ENCODE measurements at regions not wholly inside any gene's neighbourhood (a gene's known extent, or its start where the extent isn't known, plus 50 kb on each side); places are given as distances from the start of the nearest gene placed in this dataset.
"Not testable (repeated sequence)": the region's sequence is repeated elsewhere in the genome, so short reads cannot be mapped to it uniquely, and the experiment has no call there.

DNA sequence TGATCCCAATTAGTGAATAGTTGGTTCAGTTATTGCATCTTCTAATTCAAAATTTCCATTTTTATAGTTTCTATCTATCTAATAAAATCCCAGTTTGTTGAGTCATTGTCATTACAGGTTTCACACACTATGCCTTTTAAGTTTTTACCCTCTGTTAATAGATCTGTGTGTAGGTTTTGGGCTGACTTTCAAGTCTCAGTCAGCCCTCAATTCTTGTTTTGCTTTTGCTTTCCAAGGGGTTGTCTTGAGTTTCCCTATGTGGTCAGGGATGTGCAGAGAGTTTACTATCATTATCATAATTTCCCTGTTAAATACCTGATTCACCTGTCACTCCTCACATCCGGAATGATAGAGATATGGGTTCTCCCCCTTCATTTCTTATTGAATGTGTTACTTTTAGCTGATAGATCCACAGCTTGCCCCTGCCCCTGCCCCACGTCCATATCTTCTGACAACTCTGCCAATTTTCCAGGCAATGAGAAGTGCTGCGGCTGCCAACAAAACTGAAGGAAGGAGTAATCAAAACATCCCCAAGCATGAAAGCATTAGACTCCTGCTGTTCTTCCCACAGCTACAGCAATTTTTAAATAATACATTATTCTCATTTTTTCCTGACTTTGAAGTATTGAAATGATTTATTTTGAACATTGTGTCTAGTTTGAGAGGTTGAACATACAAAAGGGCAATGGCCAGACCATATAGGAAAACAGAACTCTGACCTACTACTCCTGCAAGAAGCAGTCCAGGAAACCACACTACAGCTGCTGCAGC is 1064.8 kb downstream of the SUCLG1 start:
- no peak for DNase-seq (ENCODE audit: low read depth in 1 of 2, low spot score in 2 of 2)
- H3K4me3 ChIP-seq = no peak overlapping the region
- H3K36me3 ChIP-seq = no peaks in the 10 kb centered on the region
- H3K27me3 ChIP-seq (replicated peaks) = no peaks in the 10 kb centered on the region
- no peak overlapping the region for H3K27ac ChIP-seq
- H3K9me3 ChIP-seq (replicated peaks) = no peaks in the 10 kb centered on the region
- no peaks in the 10 kb centered on the region for H3K4me1 ChIP-seq (replicated peaks)

DNA sequence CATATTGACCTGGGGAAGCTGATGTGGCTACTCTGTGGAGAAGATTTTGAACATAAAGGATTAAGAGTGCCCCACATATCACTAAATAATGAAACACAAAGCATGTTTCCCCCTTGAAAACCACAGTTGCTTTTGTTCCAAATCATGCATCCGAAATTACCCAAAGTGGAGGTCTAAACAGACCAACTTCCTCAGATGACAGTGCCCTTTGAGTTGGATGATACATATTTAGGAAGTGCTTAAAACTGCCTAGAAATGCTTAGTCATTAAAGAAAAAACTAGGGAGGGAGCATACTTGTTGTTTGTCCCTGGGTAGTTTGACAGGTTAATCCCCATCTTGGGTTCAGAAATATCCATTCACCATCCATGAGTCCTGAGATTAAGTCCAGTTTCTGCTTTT is 1070.3 kb downstream of the SUCLG1 start:
- no peak for DNase-seq (ENCODE audit: low read depth in 1 of 2, low spot score in 2 of 2)
- no peaks in the 10 kb centered on the region for H3K9me3 ChIP-seq (replicated peaks)
- no peaks in the 10 kb centered on the region for H3K27me3 ChIP-seq (replicated peaks)
- H3K4me3 ChIP-seq = no peak overlapping the region
- no peaks in the 10 kb centered on the region for H3K4me1 ChIP-seq (replicated peaks)
- H3K36me3 ChIP-seq = no peaks in the 10 kb centered on the region
- no peak overlapping the region for H3K27ac ChIP-seq

DNA sequence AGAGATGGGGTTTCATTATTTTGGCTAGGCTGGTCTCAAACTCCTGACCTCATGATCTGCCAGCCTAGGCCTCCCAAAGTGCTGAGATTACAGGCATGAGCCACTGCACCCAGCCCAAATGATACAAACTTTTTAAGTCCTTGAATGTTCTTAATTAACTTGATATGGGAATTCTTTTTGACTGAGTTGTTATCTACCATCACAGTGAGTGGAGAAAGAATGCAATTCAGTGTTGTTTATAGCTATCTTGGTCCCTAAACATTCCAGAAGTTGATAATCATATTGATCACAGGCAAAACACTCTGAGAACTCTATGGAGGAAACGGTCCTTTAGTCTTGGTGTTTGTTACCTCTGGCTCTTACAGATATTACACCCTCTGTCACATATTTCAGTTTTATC is 1072.5 kb downstream of the SUCLG1 start:
- Histone ChIP-seq H3K9me3 (replicated peaks) (no peaks in the 10 kb centered on the region), H3K27me3 (replicated peaks) (no peaks in the 10 kb centered on the region), H3K36me3 (no peaks in the 10 kb centered on the region), H3K27ac (no peak overlapping the region), H3K4me3 (no peak overlapping the region), H3K4me1 (replicated peaks) (no peaks in the 10 kb centered on the region)
- no peak for DNase-seq (ENCODE audit: low read depth in 1 of 2, low spot score in 2 of 2)

DNA sequence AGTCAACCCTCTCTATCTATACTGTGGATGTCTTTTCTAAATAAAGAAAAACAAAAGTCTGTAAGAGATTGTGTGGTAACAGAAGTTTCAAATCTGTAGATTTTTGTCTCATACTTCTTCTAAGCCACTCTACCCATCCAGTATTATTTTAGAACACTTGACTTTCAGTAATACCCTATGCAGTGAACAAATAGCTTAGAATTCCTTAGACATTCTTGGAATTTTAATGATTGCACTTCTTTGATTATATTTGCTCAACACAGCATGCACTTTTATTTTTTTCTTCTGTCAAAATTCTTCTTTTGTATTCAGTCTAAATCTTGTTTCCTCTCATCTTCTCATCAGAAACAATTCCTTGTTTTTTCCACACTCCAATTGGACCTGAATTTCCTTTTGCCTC is 1080.2 kb downstream of the SUCLG1 start:
- no peak for DNase-seq (ENCODE audit: low read depth in 1 of 2, low spot score in 2 of 2)
- H3K27ac ChIP-seq = no peak overlapping the region
- no peak overlapping the region for H3K4me3 ChIP-seq
- H3K9me3 ChIP-seq (replicated peaks) = no peaks in the 10 kb centered on the region
- H3K36me3 ChIP-seq = no peaks in the 10 kb centered on the region
- no peaks in the 10 kb centered on the region for H3K27me3 ChIP-seq (replicated peaks)
- H3K4me1 ChIP-seq (replicated peaks) = no peaks in the 10 kb centered on the region

DNA sequence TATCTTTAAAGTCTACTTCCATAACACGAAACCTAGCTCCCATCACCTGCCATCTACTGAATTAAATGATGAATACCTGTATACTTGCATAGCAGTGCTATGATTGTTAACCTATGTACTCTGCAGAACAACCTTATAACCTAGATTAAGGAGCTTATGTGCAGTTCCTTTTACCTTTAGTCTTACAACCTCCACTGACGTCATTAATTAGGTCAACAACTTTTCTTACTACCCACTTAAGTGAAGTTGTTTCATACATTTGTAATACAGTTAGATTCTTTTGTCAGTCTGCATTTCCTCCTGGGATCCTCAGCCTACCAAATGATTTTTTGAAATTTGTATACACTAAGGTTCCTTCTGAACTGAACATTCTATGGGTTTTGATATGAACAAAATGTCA is 1082.3 kb downstream of the SUCLG1 start:
- H3K4me1 ChIP-seq (replicated peaks) = no peaks in the 10 kb centered on the region
- H3K36me3 ChIP-seq = no peaks in the 10 kb centered on the region
- no peak overlapping the region for H3K27ac ChIP-seq
- no peak overlapping the region for H3K4me3 ChIP-seq
- H3K27me3 ChIP-seq (replicated peaks) = no peaks in the 10 kb centered on the region
- no peaks in the 10 kb centered on the region for H3K9me3 ChIP-seq (replicated peaks)
- no peak for DNase-seq (ENCODE audit: low read depth in 1 of 2, low spot score in 2 of 2)

DNA sequence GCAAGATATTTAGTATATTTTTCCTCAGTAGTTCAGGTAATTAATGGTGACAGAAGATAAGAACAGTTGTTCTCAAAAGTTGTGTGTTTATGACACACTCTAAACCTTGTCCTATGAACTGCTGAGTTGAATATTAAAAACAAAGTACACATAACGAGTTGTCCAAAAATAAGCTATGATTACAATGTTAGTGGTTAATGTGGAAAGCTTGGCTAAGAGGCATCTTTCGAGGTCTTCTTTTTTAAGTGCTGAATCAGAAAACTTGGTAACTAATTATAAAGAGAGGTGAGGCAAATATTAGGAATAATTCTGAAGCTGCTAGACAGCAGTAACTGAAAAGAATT is 1088.7 kb downstream of the SUCLG1 start:
- Histone ChIP-seq H3K27ac (no peak overlapping the region), H3K9me3 (replicated peaks) (no peaks in the 10 kb centered on the region), H3K27me3 (replicated peaks) (no peaks in the 10 kb centered on the region), H3K4me1 (replicated peaks) (no peaks in the 10 kb centered on the region), H3K36me3 (no peaks in the 10 kb centered on the region), H3K4me3 (no peak overlapping the region)
- no peak for DNase-seq (ENCODE audit: low read depth in 1 of 2, low spot score in 2 of 2)

DNA sequence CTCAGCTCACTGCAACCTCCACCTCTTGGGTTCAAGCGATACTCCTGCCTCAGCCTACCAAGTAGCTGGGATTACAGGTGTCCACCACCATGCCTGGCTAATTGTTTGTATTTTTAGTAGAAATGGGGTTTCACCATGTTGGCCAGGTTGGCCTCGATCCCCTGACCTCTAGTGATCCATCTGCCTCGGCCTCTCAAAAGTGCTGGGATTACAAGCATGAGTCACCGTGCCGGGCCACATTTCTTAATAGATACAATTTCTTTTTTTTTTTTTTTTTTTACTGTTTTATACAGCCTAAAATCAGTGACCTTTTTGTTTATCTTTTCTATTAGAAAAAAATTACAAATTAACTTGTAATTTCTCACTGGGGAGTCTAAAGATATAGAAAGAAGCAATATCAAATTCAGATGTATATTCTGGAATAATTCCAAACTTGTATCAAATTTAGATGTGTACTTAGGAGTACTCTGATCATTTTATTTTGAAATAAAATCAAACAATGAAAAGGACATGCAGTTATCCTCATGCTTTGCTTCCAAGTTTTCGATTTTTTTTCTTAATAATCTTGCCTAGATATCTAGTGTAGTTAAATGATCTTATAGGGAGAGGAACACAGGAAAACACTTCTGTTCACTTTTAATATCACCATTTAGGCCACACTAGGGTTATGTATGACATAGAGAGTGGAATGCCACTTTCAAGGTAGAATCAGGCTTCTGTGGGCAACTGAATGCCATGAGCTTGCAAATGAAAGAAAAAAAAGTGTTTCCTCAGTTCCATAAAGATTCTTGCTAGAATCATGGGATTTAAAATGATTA is 1089.3 kb downstream of the SUCLG1 start:
- Histone ChIP-seq H3K27me3 (replicated peaks) (no peaks in the 10 kb centered on the region), H3K9me3 (replicated peaks) (no peaks in the 10 kb centered on the region), H3K27ac (no peak overlapping the region), H3K36me3 (no peaks in the 10 kb centered on the region), H3K4me3 (no peak overlapping the region), H3K4me1 (replicated peaks) (no peaks in the 10 kb centered on the region)
- no peak for DNase-seq (ENCODE audit: low read depth in 1 of 2, low spot score in 2 of 2)

DNA sequence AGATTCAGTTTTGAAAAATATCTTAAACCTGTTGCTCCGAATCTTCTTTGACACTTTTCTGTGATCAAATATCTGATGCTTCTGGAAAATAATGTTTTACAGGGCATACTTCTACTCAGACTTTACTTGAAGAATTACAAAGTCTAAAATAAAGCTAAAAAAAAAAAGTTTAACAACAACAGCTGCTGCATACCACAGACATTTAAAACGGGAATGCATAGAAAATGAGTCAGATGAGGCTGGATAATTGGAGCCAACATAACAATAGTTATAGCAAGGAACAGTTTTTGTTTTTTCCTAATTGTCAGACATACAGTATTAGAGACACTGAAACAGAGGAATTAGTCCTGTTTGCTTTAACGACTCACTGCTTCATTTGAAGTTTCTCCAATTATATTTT is 1090.2 kb downstream of the SUCLG1 start:
- H3K36me3 ChIP-seq = no peaks in the 10 kb centered on the region
- H3K9me3 ChIP-seq (replicated peaks) = no peaks in the 10 kb centered on the region
- H3K4me1 ChIP-seq (replicated peaks) = no peaks in the 10 kb centered on the region
- no peak overlapping the region for H3K27ac ChIP-seq
- peak in 1 of 2 experiments; percentile 23 for DNase-seq (ENCODE audit: low read depth in 1 of 2, low spot score in 2 of 2)
- no peaks in the 10 kb centered on the region for H3K27me3 ChIP-seq (replicated peaks)
- H3K4me3 ChIP-seq = no peak overlapping the region

DNA sequence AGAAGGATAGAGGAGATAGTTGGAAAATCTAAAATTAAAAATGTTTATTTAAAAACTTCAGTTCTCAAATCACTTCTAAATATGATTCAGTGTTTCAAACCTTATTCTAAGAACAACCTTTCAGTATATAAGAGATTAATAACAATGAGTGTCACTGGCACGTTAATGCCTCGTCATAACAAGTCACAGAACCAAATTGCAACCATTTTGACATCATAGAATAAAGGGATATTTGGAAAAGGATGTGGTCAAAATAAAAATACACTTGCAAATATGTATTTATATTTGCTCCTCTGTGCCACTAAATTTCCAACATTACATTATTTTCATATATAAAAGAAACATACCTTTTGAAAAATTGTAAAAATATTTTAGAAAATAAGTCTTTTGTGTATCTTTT is 1090.6 kb downstream of the SUCLG1 start:
- DNase-seq (ENCODE audit: low read depth in 1 of 2, low spot score in 2 of 2) = no peak
- H3K4me3 ChIP-seq = no peak overlapping the region
- no peaks in the 10 kb centered on the region for H3K36me3 ChIP-seq
- no peaks in the 10 kb centered on the region for H3K27me3 ChIP-seq (replicated peaks)
- H3K27ac ChIP-seq = no peak overlapping the region
- no peaks in the 10 kb centered on the region for H3K4me1 ChIP-seq (replicated peaks)
- H3K9me3 ChIP-seq (replicated peaks) = no peaks in the 10 kb centered on the region

DNA sequence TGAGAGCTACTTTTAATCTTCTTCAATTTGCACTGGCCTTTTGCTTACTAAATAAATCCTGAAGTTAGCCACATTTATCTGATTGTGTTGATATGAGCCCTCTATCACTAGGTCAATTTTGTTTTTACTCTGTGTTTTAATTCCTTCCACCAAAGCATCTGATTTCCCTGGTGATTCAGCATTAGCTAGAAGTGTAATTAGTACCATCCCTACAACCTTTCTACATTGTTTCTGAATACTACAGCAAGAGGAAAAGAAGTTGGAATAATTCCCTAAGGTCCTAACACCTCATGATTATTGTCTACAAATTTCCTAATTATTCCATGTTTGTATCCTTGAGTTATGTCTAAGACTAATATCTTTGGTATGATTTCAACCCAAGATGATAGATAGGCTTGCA is 1093.6 kb downstream of the SUCLG1 start:
- Histone ChIP-seq H3K27me3 (replicated peaks) (no peaks in the 10 kb centered on the region), H3K27ac (no peak overlapping the region), H3K9me3 (replicated peaks) (no peaks in the 10 kb centered on the region), H3K4me1 (replicated peaks) (no peaks in the 10 kb centered on the region), H3K36me3 (no peaks in the 10 kb centered on the region), H3K4me3 (no peak overlapping the region)
- DNase-seq (ENCODE audit: low read depth in 1 of 2, low spot score in 2 of 2) = no peak

DNA sequence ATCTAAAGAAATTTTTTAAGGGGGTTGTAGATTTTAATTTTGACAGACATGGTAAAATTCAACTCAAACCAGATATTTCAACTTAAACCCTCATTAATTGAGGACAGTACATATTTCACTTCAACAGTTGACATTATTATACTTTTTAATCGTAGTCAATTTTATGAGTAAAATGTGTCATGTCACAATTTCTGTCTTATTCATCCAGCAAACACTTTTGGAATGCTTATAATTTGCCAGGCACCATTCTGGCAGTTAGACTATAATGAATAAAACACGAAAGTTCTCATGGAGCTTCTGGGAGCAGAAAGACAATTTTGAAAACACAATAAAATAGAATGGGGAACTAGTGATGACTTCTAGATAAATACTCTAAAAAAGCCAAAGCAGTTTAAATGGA is 1094.8 kb downstream of the SUCLG1 start:
- no peak for DNase-seq (ENCODE audit: low read depth in 1 of 2, low spot score in 2 of 2)
- no peaks in the 10 kb centered on the region for H3K9me3 ChIP-seq (replicated peaks)
- no peaks in the 10 kb centered on the region for H3K36me3 ChIP-seq
- H3K4me1 ChIP-seq (replicated peaks) = no peaks in the 10 kb centered on the region
- no peak overlapping the region for H3K4me3 ChIP-seq
- H3K27me3 ChIP-seq (replicated peaks) = no peaks in the 10 kb centered on the region
- H3K27ac ChIP-seq = no peak overlapping the region

DNA sequence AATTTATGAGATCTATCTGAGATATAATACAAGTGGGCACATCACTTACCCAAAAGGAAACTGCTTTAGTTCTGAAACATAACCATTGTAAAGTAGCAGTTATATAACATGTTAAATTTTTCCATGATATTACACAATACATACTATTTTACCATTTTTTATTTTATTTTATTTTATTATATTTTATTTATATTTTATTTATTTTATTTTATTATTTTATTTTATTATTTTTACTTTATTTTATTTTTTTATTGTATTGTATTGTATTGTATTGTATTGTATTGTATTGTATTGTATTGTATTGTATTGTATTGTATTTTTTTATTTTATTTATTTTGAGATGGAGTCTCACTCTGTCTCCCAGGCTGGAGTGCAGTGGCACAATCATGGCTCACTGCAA is 1095.9 kb downstream of the SUCLG1 start:
- not testable (repeated sequence) for H3K27ac ChIP-seq; H3K4me3 ChIP-seq; H3K9me3 ChIP-seq (replicated peaks); H3K27me3 ChIP-seq (replicated peaks); H3K4me1 ChIP-seq (replicated peaks); DNase-seq (ENCODE audit: low read depth in 1 of 2, low spot score in 2 of 2); H3K36me3 ChIP-seq

DNA sequence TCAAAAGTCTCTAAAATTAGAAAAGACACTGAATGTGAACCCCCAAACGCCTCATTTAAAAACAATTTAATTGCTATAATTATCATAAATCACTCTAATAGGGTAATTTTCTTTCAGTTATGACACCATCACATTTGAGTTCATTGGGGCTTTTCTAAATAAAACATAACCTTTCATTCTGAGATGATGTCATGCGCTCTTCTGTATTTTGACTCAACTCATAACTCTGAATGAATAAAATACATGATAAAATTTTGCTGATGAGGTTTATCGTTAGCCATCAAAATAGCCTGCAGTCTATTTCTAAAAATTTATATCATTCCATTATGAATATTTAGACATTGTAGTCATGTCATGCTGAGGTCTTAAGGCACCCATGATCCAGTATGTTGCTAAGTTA is 1099.7 kb downstream of the SUCLG1 start:
- Histone ChIP-seq H3K9me3 (replicated peaks) (no peaks in the 10 kb centered on the region), H3K4me1 (replicated peaks) (no peaks in the 10 kb centered on the region), H3K36me3 (no peaks in the 10 kb centered on the region), H3K27ac (no peak overlapping the region), H3K27me3 (replicated peaks) (no peaks in the 10 kb centered on the region), H3K4me3 (no peak overlapping the region)
- DNase-seq (ENCODE audit: low read depth in 1 of 2, low spot score in 2 of 2) = no peak

DNA sequence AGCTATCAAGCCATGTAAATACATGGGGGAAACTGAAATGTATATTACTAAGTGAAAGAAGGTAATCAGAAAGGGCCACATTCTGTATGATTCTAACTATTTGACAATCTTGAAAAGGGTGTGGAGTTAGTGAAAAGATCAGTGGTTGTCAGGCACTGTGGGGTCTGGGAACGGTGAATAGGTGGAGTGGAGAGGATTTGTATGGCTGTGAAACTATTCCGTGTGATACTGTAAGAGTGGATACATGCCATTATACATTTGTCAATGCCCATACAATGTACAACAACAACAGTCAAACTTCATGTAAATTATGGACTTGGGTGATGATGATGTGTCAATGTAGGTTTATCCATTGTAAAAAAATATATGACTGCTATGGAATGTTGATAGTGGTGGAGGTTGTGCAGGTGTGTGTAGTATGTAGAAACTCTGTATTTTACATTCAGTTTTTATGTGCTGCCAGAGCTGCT is 1116.2 kb downstream of the SUCLG1 start:
- peak in 1 of 2 experiments; percentile 0 for DNase-seq (ENCODE audit: low read depth in 1 of 2, low spot score in 2 of 2)
- no peaks in the 10 kb centered on the region for H3K9me3 ChIP-seq (replicated peaks)
- H3K4me3 ChIP-seq = no peak overlapping the region
- no peak overlapping the region for H3K27ac ChIP-seq
- no peaks in the 10 kb centered on the region for H3K36me3 ChIP-seq
- no peaks in the 10 kb centered on the region for H3K4me1 ChIP-seq (replicated peaks)
- no peaks in the 10 kb centered on the region for H3K27me3 ChIP-seq (replicated peaks)
